ENCODE measurements at regions not wholly inside any gene's neighbourhood (a gene's known extent, or its start where the extent isn't known, plus 50 kb on each side); places are given as distances from the start of the nearest gene placed in this dataset.
"Not testable (repeated sequence)": the region's sequence is repeated elsewhere in the genome, so short reads cannot be mapped to it uniquely, and the experiment has no call there.

DNA sequence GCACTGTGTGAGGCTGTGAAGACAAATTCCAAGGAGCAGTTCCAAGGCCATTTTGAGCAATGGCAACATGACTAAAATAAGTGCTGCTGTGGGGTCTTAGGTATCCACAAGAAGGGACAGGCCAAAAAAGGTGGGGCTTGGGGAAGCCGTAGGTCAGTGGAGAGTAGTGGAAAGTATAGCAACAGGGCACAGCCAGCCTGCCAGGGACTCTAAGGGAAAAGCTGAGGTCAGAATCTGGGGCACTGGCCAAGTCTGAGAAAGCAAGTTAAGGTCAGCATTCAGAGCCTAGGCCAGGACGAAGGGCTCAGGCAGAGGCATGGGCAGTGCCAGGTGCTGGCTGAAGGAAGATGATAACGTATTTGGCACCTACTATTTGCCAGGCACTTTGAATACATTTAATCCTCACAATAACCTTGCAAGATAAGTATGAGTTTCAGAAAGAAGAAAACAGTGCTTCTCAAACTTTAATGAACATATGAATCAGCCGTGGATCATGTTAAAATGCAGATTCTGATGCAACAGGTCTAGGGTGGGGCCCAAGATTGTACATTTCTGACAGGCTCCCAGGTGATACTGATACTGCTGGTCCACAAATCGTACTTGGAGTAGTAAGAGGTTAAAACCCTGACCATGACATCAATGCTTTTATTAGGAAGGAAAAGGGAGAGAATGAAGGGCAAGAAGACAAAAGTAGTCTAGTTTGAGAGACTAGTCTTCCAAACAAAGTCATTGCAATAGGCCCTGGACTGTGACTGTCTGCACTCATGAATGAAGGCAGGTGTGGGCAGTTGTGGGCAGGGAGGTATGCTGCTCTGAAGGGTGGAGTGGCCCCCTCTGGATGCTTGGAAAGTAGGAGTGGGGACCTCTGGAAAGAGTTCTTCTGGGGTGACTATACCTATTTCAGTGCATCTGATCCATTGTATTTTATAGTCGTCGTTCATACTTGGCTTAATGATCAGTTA, 106.3 kb upstream of the ANKRD28 start:
- no peak for DNase-seq

DNA sequence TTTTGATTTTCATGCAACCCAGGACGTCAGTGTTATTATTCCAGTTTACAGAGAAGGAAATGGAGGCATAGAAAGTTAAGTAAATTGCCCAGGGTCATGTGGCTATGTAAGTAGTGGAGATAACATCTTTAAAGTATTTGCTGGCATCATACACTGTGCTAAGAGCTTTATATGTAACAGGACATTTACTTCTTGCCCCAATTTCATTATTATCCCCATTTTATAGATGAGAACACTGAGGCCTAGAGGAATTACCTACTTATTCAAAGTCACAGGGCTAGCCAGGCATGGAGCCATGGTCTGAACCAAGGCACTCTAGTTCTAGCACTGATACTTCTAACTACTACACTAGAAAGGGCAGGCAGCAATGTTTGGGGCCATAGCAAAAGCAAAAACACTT, 107.3 kb upstream of the ANKRD28 start:
- DNase-seq: no peak

DNA sequence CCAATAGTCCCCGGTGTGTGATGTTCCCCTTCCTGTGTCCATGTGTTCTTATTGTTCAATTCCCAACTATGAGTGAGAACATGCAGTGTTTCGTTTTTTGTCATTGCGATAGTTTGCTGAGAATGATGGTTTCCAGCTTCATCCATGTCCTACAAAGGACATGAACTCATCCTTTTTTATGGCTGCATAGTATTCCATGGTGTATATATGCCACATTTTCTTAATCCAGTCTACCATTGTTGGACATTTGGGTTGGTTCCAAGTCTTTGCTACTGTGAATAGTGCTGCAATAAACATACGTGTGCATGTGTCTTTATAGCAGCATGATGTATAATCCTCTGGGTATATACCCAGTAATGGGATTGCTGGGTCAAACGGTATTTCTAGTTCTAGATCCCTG, 109.6 kb upstream of the ANKRD28 start:
- DNase-seq: not testable (repeated sequence)

DNA sequence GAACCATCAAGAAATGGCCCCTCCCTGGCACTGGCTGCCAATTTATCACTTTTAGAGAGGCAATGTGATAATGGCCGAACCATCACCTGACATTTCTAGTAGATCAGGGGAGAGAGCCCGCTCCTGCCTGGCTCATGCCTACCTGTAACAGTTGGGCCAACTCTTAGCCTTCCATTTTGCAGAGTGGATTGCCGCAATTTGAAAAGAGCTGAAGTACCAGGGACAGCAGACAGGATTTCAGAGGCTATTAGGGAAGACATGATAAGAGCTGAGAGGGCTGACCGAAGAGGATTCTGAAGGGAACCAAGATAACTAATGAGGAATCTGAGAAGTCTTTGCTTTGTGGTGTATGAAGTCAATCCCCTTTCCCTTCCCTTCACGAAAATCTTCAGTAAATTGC, 121.2 kb upstream of the ANKRD28 start:
- no peak for DNase-seq

DNA sequence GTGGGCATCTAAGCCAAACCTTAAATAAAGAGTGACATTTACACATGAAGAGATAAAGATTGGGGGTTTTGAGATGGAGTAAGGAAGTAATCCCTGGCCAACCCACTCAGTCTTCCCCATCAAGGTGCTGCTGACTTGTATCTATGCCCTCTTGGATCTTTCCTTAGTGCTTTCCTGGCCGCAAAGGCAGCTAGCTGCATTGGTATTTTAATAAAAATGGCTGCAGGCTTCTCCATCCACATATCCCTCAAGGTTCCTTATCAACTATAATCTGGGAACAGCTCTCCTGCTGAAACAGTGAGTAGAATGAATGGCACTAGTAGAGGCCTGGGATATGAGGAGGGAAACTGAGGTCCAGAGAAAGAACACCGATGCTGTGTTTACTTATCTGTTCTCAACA, 122.2 kb upstream of the ANKRD28 start:
- DNase-seq: no peak

DNA sequence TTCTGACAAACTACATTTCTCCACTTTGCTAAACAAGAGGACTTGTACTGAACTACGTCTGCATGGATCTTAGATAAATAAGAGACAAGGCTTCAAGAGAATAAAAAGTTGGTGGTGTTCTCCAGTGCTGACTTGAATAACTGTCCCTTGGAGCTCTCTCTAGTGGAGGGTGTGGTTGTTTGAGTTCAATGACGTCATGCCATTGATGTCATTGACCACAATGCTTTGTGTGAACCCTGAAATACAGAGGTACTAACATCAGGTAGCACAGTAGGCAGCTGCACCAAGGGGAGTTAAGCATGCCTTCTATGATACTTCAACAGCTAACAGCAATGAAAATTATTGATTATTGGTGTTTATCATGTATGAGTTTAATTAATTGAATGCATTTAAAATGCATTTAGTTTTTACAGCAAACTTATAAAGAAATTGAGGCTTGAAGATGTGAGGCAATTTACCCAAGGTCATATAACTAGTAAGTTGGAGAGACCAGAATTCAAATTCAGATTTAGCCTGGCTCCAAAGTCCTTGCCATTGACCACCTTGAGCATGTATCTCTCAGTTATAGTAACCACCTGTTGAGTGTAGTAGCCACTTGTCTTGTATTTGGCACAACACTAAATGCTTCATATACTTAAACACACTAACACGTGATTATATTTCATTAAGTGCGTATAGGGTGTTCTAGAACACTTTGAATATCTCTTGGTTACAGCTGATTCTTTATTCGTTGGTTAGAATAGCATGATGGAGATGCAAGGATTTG, 126.0 kb upstream of the ANKRD28 start:
- DNase-seq: no peak

DNA sequence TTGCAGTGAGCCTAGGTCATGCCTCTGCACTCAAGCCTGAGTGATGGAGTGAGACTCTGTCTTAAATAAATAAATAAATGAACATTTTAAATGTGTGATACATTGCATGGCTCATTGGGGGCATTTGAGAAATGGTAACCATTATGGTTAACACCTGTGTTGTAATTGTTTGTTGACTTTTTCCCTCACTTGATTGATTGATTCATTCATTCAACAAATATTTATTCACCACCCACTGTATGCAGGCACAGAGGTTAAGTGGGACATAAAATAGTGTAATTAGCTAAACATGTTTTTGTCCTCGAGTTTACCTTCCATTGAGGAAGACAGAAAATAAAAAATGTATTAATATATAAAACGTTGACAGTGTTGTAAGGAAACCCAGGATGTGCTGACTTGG, 127.1 kb upstream of the ANKRD28 start:
- DNase-seq: no peak

DNA sequence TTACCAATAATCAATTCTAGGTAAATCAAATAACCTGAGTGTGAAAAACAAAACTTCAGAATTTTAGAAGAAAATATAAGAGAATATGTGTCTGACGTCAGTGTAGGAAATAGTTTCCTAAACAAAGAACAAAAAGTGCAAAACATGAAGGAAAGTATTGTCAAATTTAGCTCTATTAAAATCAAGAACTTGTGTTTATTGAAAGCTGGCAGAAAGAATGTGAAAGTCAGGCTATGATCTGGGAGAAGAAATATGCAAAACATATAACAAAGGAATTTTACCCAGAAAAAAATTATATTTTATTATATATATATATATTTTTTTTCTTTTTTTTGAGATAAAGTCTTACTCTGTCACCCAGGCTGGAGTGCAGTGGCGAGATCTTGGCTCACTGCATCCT, 129.1 kb upstream of the ANKRD28 start:
- DNase-seq: no peak

DNA sequence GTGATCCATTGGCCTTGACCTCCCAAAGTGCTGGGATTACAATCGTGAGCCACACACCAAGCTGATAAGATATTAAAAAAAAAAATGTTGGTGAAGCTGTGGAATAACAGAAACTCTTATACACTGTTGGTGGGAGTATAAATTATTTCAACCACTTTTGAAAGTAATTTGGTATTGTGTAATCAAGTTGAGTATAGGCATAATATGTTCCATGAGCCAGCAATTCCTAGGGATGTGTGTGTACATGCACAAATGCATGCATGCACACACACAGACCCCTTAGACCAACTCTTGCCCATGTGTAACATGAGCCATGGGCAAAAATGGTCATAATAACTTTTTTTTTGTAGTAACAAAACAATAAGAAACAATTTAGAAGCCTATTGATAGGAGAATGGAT, 130.2 kb upstream of the ANKRD28 start:
- no peak for DNase-seq

DNA sequence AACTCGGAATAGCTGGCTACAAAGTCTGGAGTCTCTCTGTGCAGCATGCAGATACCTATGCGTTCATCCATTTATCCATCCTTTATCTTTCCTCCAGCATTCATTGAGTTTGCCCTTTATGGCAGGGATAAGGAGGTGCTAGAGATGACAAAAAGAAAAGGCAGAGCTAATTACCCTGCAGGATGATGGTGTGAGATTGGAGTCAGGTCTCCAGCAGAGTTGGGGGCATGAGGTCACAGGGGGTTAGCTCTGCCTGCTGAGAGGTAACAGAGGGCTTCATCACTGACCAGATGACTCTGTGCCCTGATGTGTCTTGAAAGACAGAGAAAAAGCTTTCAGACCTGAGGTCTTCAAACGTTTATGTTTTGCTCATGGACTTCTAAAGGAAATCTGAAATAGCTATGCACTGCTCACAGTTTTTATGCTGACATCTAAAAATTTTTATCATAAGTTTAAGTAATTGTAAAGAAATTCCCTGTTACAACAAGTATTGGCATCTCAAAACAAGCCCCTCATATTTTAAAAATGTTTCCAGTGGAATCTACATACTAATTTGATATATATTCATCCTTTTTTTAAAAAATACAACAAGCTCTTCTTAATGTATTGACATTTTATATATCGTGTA, 132.3 kb upstream of the ANKRD28 start:
- no peak for DNase-seq

DNA sequence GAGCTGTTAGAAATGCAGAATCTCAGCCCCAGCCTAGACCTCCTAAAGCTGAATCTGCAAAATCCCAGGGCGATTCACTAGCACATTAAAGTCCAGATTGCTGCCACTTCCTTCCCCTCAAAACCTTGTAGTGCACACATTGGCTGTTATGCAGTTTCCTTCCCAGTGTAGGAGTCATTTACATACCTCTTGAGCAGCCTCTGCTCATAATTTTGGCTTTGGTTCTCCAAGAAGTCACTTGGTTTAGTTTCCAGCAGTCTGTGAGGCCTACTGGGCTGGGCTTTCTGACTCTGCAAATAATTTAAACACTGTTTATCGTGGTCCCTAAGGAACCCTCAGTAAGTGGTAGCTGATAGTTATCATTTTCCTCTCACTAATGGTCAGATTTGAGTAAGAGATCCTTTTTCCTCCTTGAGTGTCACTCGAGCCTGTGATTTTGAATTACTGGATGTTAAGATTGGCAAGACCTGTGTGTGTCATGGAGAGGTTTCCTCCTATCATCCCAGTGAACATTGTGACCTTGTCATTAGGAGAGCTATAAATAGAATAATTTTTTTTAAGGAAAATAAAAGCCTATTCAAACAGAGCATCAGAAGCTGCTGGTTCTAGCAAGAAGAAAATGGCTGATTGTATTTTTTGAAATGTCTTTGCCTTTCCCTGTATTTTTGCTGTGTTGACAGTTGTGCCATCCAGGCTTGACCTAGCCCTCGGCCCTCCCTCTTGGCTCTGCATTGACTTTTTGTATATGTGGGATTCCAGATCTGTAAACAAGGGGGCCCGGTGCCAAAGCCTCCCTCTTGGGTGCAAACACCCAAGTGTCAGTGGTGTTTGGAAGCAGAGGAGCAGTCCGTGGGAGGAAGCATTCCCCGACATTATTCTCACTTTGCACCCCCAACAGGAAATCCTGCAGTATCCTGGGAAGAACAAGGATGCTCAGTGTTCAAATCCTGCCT, 134.8 kb upstream of the ANKRD28 start:
- no peak for DNase-seq

DNA sequence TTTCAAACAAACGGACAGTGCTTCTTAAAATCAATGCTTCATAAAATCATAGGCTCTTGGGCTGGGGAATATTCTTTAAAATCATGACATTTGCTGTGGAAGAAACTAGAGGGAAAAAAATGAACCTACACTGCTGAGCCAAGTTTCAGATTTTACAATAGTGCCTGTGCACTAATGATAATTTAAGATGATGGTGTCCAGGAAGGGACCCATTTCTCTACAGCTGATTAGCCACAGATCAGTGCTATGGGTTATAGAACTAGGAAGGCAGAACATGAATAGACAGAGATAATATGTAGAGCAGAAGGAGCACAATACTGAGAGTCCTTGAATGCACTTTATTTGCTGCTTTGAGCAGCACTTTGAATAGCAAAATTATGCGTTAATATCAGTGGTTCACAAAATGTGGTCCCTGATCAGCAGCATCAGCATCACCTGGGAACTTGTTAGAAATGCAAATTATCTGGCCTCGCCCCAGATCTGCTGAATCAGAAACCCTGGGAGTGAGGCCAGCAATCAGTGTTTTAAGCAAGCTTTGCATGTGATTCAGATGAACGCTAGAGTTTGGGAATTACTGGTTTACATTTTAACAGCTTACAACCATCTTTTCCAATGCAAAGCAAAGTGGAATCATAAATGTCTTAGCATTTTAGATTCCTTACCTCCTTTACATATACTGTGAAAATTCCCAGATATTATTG, 135.8 kb upstream of the ANKRD28 start:
- DNase-seq: no peak

DNA sequence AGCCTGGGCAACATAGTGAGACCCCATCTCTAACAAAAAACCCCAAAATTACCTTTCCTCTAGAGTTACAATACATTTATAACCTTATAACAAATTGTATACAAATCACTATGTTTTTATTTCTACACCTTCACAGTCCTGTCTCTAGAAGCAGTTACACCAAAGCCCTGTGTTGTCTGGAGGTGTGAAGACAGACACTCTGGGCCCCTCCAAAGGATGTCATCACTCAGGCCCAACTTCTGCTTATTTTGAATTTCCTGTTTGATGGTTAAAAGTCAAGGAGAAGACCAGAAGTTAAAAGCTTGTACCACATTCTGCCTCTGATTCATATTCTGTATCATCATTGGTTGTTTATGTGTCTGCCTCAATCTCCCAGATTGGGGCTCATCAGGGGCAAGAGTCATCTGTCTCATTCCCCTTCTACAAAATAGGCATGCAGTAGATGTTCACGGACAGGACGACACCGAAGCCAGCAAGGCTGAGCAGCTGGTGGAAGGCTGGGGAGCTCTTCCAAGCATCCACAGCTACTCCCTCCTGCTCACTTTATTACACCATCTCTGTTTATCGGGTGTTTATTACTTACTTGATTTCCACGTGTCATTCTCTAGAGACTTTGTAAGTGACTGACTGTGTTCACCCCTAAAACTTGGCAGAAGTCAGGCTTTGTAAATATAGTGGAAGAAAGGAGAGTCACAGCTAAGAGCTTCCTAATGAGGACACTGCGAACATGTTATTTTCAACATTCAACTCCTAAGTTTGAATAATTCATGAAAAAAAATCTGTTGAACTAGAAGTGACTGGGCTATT, 136.8 kb upstream of the ANKRD28 start:
- DNase-seq: no peak

DNA sequence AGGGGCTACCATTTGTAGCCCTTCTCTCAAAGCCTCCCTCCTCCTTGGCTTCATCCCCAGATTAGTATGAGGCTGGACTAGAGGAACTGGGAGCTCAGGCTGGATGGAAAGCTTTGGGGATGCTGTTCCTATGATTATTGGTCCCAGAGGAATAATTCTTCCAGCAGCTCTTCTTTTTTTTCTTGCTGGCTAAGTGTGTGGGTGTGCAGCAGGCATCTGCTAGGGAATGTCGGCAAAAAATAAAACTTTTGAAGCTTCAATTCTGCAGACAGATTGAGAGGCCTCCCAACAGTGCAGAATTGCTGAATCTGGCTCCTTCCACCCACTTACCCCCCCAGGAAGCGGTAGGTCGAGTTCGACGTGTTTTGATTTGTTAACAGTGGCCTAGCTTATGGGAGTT, 138.5 kb upstream of the ANKRD28 start:
- no peak for DNase-seq

DNA sequence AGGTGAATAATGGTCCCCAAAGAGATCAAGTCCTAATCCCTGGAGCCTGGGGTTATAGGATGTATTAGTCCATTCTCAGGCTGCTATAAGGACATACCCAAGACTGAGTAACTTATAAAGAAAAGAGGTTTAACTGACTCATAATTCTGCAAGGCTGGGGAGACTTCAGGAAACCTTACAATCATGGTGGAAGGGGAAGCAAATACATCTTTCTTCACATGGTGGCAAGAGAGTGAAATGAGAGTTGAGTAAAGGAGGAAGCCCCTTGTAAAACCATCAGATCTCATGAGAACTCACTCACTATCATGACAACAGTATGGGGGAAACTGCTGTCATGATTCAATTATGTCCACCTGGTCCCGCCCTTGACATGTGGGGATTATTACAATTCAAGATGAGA, 142.9 kb upstream of the ANKRD28 start:
- DNase-seq: no peak

DNA sequence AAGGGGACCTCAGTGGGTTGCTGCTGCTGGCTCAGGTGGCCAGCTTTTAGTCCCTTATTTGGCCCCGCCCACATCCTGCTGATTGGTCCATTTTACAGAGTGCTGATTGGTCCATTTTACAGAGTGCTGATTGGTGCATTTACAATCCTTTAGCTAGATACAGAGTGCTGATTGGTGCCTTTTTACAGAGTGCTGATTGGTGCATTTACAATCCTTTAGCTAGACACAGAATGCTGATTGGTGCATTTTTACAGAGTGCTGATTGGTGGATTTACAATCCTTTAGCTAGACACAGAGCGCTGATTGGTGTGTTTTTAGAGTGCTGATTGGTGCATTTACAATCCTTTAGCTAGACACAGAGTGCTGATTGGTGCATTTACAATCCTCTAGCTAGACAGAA, 143.7 kb upstream of the ANKRD28 start:
- not testable (repeated sequence) for DNase-seq

DNA sequence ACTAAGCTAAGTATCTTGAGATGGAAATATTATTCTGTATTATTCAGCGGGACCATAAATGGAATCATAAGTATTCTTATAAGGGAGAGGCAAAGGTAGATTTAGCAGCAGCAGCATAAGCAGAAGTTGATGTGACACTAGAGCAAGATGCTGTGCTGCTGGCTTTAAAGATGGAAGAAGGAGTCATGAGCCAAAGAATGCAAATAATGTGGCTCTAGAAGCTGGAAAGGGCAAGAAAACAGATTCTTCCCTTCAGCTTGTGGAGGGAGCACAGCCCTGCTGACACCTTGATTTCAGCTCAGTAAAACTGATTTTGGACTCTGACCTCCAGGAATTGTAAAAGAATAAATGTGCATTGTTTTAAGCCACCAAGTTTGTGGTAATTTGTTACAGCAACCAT, 144.2 kb upstream of the ANKRD28 start:
- DNase-seq: no peak

DNA sequence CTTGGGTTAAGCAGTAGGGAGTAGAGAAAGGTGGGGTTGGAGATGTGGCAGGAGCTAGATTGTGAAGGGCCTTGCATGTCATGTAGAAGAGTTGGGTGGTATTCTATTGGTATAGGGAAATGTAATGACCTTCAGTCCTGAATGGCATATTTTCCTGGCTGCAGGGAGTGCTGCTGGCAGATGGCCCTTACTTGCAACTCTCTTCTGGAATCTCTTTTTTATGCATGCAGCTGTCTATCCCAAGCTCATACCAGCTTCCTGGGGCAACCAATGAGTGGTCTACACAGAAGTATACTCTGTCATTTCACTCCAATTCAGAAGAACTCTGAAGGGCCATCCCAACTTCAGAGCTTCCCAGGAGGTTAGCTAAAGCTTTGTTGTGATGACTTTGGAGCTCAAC, 144.7 kb upstream of the ANKRD28 start:
- no peak for DNase-seq

DNA sequence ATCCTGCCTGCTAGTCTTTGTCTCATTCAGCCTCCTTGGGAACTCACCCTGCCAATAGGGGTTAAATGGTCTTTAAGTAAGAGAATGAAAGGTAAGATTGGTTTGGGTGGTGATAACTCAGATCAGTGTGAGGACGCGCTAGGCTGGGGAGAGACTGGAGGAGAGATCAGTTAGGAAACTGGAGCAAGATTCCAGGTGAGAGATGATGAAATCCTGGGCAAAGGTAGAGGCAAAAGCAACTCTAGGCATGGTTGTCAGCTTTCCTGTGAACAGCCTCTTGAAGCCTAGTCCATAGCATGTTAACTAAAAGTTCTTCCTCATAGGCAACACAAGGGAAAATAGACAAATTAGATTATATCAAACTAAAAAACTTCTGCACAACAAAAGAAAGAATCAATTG, 145.2 kb upstream of the ANKRD28 start:
- no peak for DNase-seq

DNA sequence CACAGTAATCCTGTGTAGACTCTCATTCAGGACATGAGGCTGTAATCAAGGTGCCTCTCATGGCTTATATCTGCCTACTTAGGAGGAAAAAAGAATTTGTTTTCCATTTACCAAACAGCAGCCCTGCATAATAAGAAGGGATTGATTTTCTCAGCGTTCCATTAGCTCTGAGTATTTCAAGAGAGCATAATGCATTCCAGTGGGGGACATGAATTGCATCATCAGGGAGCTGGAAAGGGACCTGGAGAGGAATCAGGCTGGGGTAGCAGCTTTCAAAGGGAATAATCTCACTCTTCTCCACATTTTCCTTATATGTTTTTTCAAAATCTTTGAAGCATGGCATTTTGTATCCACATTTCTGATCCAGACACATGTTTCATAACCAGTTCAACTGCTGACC, 150.6 kb upstream of the ANKRD28 start:
- DNase-seq: no peak

All from stimulated activated CD8-positive, alpha-beta memory T cell treated with anti-CD3 and anti-CD28 coated beads, Interleukin-4, amount 100 ng/mL, for 48 hours (primary cell).